Spleen (tissue), 11 donors: ENCODE measurements at regions not wholly inside any gene's neighbourhood (a gene's known extent, or its start where the extent isn't known, plus 50 kb on each side); places are given as distances from the start of the nearest gene placed in this dataset.
"Not testable (repeated sequence)": the region's sequence is repeated elsewhere in the genome, so short reads cannot be mapped to it uniquely, and the experiment has no call there.

ENCODE experiments used
- DNase-seq: peaks from one replicate; pipeline ENCODE4 v3.0.0-alpha.2; 2020
- H3K27ac ChIP-seq, 8 donors: fragments of 200-600 bp; sonication (generic) in 7 of 8; 1 replicate in 4 of 8; 2 replicates in 4 of 8; pipeline versions ENCODE4 v1.5.0 to v1.8.0; 2016 to 2021; ENCODE audit warnings: inconsistent platforms in 4 of 8, mild to moderate bottlenecking in 4 of 8, moderate library complexity in 1 of 8
- H3K27me3 ChIP-seq, 7 donors: fragments of 200-600 bp; sonication (generic) in 6 of 7; replicated peaks in 1 of 7; 1 replicate in 4 of 7; 2 replicates in 3 of 7; pipeline versions ENCODE4 v1.5.0 to v1.8.0; 2016 to 2021; ENCODE audit warnings: inconsistent platforms in 3 of 7, mild to moderate bottlenecking in 1 of 7
- H3K36me3 ChIP-seq, 6 donors: fragments of 200-600 bp; sonication (generic) in 5 of 6; 1 replicate in 4 of 6; 2 replicates in 2 of 6; pipeline versions ENCODE4 v1.5.0 to v1.8.0; 2016 to 2021; ENCODE audit warnings: inconsistent platforms in 2 of 6
- H3K4me1 ChIP-seq, 6 donors: fragments of 200-600 bp; sonication (generic) in 5 of 6; 1 replicate in 3 of 6; 2 replicates in 3 of 6; pipeline versions ENCODE4 v1.5.0 to v1.8.0; 2016 to 2021; ENCODE audit warnings: inconsistent platforms in 3 of 6
- H3K4me3 ChIP-seq, 8 donors: fragments of 200-600 bp; sonication (generic) in 7 of 8; 1 replicate in 4 of 8; 2 replicates in 4 of 8; pipeline versions ENCODE4 v1.5.0 to v1.8.0; 2016 to 2021; ENCODE audit warnings: inconsistent platforms in 4 of 8, mild to moderate bottlenecking in 4 of 8, moderate library complexity in 2 of 8
- H3K9me3 ChIP-seq, 8 donors: fragments of 200-600 bp; sonication (generic) in 7 of 8; 1 replicate in 4 of 8; 2 replicates in 4 of 8; pipeline versions ENCODE4 v1.5.0 to v1.8.0; 2016 to 2021; ENCODE audit warnings: inconsistent platforms in 4 of 8
- POLR2A ChIP-seq, 3 donors: fragments of 450-650 bp; IDR thresholded peaks; one replicate each; pipeline ENCODE4 v1.5.1; 2017; ENCODE audit warnings: antibody characterized with exemption in 3 of 3, mild to moderate bottlenecking in 1 of 3
- POLR2AphosphoS5 ChIP-seq, 3 donors: sonication (generic); formaldehyde crosslinking; IDR thresholded peaks; one replicate each; pipeline ENCODE4 v1.5.1; 2017; ENCODE audit warnings: antibody characterized with exemption in 3 of 3
- WGBS, 5 donors: extraction: QIAGEN DNeasy Blood & Tissue Kit in 3 of 5; methylation state at CpG; one replicate each; pipeline versions ENCODE4 v1.1.5 to v1.1.7; 2013 to 2018; 5-methylcytosine and 5-hydroxymethylcytosine counted together
- intact Hi-C: fragments of 100-400 bp; cut with DNase I; formaldehyde crosslinking; loops from one replicate; pipeline ENCODE4 v1.15.0; 2023; ENCODE audit warnings: low total_unique reads
- TF ChIP-seq, protein P1 (sequence below), 11 experiments: fragments of 200-600 bp in 7 of 11; fragments of 450-650 bp in 4 of 11; sonication (generic) in 4 of 11; IDR thresholded peaks in 8 of 11; conservative IDR thresholded peaks in 3 of 11; 1 replicate in 7 of 11; 2 replicates in 4 of 11; pipeline versions ENCODE4 v1.4.0 to v1.8.0; 2016 to 2021; ENCODE audit warnings: antibody characterized with exemption in 11 of 11, inconsistent platforms in 4 of 11, mild to moderate bottlenecking in 1 of 11
- donor health status: healthy with polysubstance abuse.
- donor health status: DM: no; HTN: no; CAD: no; lungs with moderate emphysema.
- donor health status: DM: no; HTN: no; CAD: no.
- donor health status: Bipolar disorder and iron deficiency.
- donor health status: healthy.
- donor health status: DM: no; HTN: no; CAD: no.
- donor health status: DM: yes; HTN: yes; CAD: no.

DNA sequence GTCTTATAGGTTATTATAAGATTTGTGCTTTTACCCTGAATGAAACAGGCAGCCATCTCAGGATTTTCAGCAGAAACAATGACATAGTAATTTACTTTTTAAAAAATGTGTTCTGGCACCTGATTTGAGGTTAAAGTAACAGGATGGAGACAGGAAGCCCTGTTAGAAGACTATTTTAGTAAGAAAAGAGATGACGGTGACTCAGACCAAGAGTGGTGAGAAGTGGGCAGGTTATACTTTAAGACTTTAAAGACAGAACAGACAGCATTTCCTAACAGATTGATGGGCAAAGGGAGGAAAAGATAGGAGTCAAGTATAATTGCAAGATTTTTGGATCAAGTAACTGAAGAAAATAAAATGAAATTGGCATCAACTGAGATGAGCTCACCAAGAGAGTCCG, 436.8 kb upstream of the NR5A2 start:
- Histone ChIP-seq H3K9me3 (no peaks in the 10 kb centered on the region), H3K27ac (no peak overlapping the region), H3K4me1 (no peaks in the 10 kb centered on the region), H3K27me3 (no peaks in the 10 kb centered on the region), H3K4me3 (no peak overlapping the region), H3K36me3 (no peaks in the 10 kb centered on the region)
- intact Hi-C loops = no loop called here
- TF ChIP-seq, protein P1, sequence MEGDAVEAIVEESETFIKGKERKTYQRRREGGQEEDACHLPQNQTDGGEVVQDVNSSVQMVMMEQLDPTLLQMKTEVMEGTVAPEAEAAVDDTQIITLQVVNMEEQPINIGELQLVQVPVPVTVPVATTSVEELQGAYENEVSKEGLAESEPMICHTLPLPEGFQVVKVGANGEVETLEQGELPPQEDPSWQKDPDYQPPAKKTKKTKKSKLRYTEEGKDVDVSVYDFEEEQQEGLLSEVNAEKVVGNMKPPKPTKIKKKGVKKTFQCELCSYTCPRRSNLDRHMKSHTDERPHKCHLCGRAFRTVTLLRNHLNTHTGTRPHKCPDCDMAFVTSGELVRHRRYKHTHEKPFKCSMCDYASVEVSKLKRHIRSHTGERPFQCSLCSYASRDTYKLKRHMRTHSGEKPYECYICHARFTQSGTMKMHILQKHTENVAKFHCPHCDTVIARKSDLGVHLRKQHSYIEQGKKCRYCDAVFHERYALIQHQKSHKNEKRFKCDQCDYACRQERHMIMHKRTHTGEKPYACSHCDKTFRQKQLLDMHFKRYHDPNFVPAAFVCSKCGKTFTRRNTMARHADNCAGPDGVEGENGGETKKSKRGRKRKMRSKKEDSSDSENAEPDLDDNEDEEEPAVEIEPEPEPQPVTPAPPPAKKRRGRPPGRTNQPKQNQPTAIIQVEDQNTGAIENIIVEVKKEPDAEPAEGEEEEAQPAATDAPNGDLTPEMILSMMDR (IDR thresholded peaks at IDR 0.05 in 8 of 11, conservative IDR thresholded peaks at IDR 0.05 in 3 of 11) = no peak
- TF ChIP-seq POLR2A (IDR thresholded peaks at IDR 0.05) (no peak), POLR2AphosphoS5 (IDR thresholded peaks at IDR 0.05) (no peak)
- 35 to 46% (median 38%) methylated on average over 2 of the region's 2 CpGs for WGBS, 5 donors
- DNase-seq = no peak

- Histone ChIP-seq H3K27ac (no peak overlapping the region), H3K27me3 (no peaks in the 10 kb centered on the region), H3K4me3 (no peak overlapping the region), H3K36me3 (no peaks in the 10 kb centered on the region), H3K4me1 (no peaks in the 10 kb centered on the region), H3K9me3 (peaks cover 0 to 7% (median under 1%) of the 10 kb centered on the region in 8 donors)
- no peak for DNase-seq
- 89 to 98% (median 94%) methylated on average over 3 of the region's 3 CpGs for WGBS, 5 donors
- intact Hi-C loops = no loop called here
- TF ChIP-seq POLR2AphosphoS5 (IDR thresholded peaks at IDR 0.05) (no peak), POLR2A (IDR thresholded peaks at IDR 0.05) (no peak)
- TF ChIP-seq, protein P1 (IDR thresholded peaks at IDR 0.05 in 8 of 11, conservative IDR thresholded peaks at IDR 0.05 in 3 of 11) = no peak
These were observed 436.0 kb upstream of the NR5A2 start for GRCh38 chr1:199591468-199591867.

- Histone ChIP-seq H3K36me3 (no peaks in the 10 kb centered on the region), H3K4me1 (no peaks in the 10 kb centered on the region), H3K9me3 (peaks cover 0 to 9% (median 4%) of the 10 kb centered on the region in 8 donors), H3K27me3 (no peaks in the 10 kb centered on the region), H3K27ac (no peak overlapping the region), H3K4me3 (no peak overlapping the region)
- DNase-seq = no peak
- 69 to 88% (median 84%) methylated on average over 6 of the region's 6 CpGs for WGBS, 5 donors
- TF ChIP-seq POLR2AphosphoS5 (IDR thresholded peaks at IDR 0.05) (no peak), POLR2A (IDR thresholded peaks at IDR 0.05) (no peak)
- TF ChIP-seq, protein P1 (IDR thresholded peaks at IDR 0.05 in 8 of 11, conservative IDR thresholded peaks at IDR 0.05 in 3 of 11) = no peak
- intact Hi-C loops = no loop called here
These were observed 434.0 kb upstream of the NR5A2 start for GRCh38 chr1:199593475-199593874.

- DNase-seq, H3K27me3 ChIP-seq, H3K4me3 ChIP-seq, intact Hi-C loops, H3K4me1 ChIP-seq, H3K36me3 ChIP-seq, H3K27ac ChIP-seq: not testable (repeated sequence)
- WGBS, 5 donors = 93 to 100% (median 94%) methylated on average over 2 of the region's 2 CpGs
- H3K9me3 ChIP-seq = peaks cover 0 to 12% (median 7%) of the 10 kb centered on the region in 8 donors
These were observed 431.1 kb upstream of the NR5A2 start for GRCh38 chr1:199596448-199596847.

DNA sequence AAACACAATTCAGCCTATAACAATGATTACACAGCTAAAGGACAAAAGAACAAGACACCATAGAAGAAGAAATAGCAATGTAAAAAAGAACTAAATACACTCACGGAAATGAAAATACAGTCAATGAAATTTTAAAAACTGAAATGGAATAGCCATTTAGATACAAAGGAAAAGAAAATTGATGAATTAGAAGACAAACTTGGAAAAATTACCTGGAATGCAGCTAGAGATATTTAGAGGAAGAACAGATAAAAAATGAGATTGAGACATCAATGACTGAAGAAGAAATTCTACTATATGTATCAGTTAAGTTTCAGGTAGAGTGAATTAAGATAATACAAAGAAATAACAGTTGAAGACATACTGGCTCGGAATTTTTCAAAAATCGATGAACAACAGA, 430.4 kb upstream of the NR5A2 start:
- TF ChIP-seq POLR2AphosphoS5 (IDR thresholded peaks at IDR 0.05) (no peak), POLR2A (IDR thresholded peaks at IDR 0.05) (no peak)
- TF ChIP-seq, protein P1 (IDR thresholded peaks at IDR 0.05 in 8 of 11, conservative IDR thresholded peaks at IDR 0.05 in 3 of 11) = no peak
- 77 to 98% (median 90%) methylated on average over 3 of the region's 3 CpGs for WGBS, 5 donors
- Histone ChIP-seq H3K9me3 (peaks cover 0 to 19% (median 9%) of the 10 kb centered on the region in 8 donors), H3K4me3 (no peak overlapping the region), H3K36me3 (no peaks in the 10 kb centered on the region), H3K27ac (no peak overlapping the region), H3K27me3 (peaks cover 0 to 8% (median 0%) of the 10 kb centered on the region in 7 donors), H3K4me1 (no peaks in the 10 kb centered on the region)
- intact Hi-C loops = no loop called here
- DNase-seq = no peak
